ENCODE measurements at regions not wholly inside any gene's neighbourhood (a gene's known extent, or its start where the extent isn't known, plus 50 kb on each side); places are given as distances from the start of the nearest gene placed in this dataset.

GRCh38 chr15:95169541-95170459, 938.4 kb downstream of the MCTP2 start:
- H3K4me3 ChIP-seq (ENCODE audit: low read length), result no peak overlapping the region
- no peak for DNase-seq (ENCODE audit: low read depth)
- no peak for TF ChIP-seq CTCF (conservative IDR thresholded peaks at IDR 0.05; ENCODE audit: low read depth, low read length)

- TF ChIP-seq CTCF (conservative IDR thresholded peaks at IDR 0.05; ENCODE audit: low read depth, low read length), result no peak
- no peak overlapping the region for H3K4me3 ChIP-seq (ENCODE audit: low read length)
- DNase-seq (ENCODE audit: low read depth), result no peak
These were observed 939.4 kb downstream of the MCTP2 start for GRCh38 chr15:95170561-95171380.

GRCh38 chr15:95171564-95171963, 940.2 kb downstream of the MCTP2 start:
- no peak for TF ChIP-seq CTCF (conservative IDR thresholded peaks at IDR 0.05; ENCODE audit: low read depth, low read length)
- DNase-seq (ENCODE audit: low read depth), result no peak
- H3K4me3 ChIP-seq (ENCODE audit: low read length), result no peak overlapping the region

GRCh38 chr15:95174301-95175259, 943.2 kb downstream of the MCTP2 start:
- no peak for TF ChIP-seq CTCF (conservative IDR thresholded peaks at IDR 0.05; ENCODE audit: low read depth, low read length)
- no peak overlapping the region for H3K4me3 ChIP-seq (ENCODE audit: low read length)
- DNase-seq (ENCODE audit: low read depth), result no peak

- DNase-seq (ENCODE audit: low read depth), result no peak
- H3K4me3 ChIP-seq (ENCODE audit: low read length), result no peak overlapping the region
- TF ChIP-seq CTCF (conservative IDR thresholded peaks at IDR 0.05; ENCODE audit: low read depth, low read length), result no peak
These were observed 944.7 kb downstream of the MCTP2 start for GRCh38 chr15:95175914-95176658.
